Breast epithelium (tissue), 3 donors: ENCODE measurements at regions not wholly inside any gene's neighbourhood (a gene's known extent, or its start where the extent isn't known, plus 50 kb on each side); places are given as distances from the start of the nearest gene placed in this dataset.

Experiments
- CTCF ChIP-seq, 3 donors: fragments of 450-650 bp; IDR thresholded peaks; one replicate each; pipeline ENCODE4 v1.5.1; 2016 to 2017; ENCODE audit warnings: antibody characterized with exemption in 3 of 3, mild to moderate bottlenecking in 3 of 3, moderate library complexity in 3 of 3
- POLR2AphosphoS5 ChIP-seq, 3 donors: sonication (generic); formaldehyde crosslinking; IDR thresholded peaks; one replicate each; pipeline ENCODE4 v1.6.1; 2017; ENCODE audit warnings: antibody characterized with exemption in 3 of 3

- no peak for TF ChIP-seq CTCF (IDR thresholded peaks at IDR 0.05)
- no peak for TF ChIP-seq POLR2AphosphoS5 (IDR thresholded peaks at IDR 0.05)
Measured at GRCh38 chr6:101203664-101204063, 189.8 kb upstream of the GRIK2 start.
